ENCODE measurements at regions not wholly inside any gene's neighbourhood (a gene's known extent, or its start where the extent isn't known, plus 50 kb on each side); places are given as distances from the start of the nearest gene placed in this dataset.
"Not testable (repeated sequence)": the region's sequence is repeated elsewhere in the genome, so short reads cannot be mapped to it uniquely, and the experiment has no call there.

- no peak for DNase-seq (ENCODE audit: low read depth in 4 of 4, low spot score in 2 of 4)
Measured at GRCh38 chr4:12507868-12508481, 976.2 kb downstream of the RAB28 start.

DNA sequence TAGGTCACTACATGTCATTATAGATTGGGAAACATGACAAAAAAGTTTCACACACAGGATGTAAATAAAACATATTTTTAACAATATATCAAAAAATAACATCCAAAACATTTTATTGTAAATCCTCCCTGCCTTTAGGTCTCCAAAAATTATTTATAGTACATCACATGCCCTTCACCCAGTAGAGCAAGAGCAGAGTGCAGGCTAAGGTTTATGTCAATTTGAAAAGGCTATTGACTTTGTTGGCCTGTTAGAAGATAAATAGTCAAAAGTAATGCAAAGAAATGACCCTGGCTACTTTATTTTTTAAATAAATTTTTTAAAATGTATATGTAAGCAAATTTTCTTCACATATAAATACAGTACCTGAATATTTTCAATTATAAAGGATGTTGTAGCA, 983.7 kb downstream of the RAB28 start:
- no peak for DNase-seq (ENCODE audit: low read depth in 4 of 4, low spot score in 2 of 4)

GRCh38 chr4:12499693-12500092, 984.4 kb downstream of the RAB28 start:
- DNase-seq (ENCODE audit: low read depth in 4 of 4, low spot score in 2 of 4), result no peak

DNA sequence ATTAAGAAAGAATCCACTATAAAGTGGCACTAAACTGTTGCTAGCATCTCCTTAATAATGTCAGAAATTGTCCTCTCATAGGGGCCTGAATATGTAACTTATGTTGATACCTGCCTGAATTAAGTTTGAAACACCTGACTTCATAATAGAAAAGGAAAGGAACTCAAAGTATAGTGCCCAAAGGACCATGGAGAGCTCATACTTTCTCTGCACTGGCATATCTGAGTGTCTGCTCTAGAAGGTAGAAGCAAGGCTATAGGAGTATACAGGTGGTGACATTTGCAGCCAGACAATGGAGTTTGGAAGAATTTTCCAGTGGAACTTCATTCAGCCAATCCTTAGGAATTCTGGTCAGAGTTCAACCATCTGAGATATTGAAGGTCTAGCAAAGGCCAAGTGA, 988.9 kb downstream of the RAB28 start:
- DNase-seq (ENCODE audit: low read depth in 4 of 4, low spot score in 2 of 4), result no peak

DNA sequence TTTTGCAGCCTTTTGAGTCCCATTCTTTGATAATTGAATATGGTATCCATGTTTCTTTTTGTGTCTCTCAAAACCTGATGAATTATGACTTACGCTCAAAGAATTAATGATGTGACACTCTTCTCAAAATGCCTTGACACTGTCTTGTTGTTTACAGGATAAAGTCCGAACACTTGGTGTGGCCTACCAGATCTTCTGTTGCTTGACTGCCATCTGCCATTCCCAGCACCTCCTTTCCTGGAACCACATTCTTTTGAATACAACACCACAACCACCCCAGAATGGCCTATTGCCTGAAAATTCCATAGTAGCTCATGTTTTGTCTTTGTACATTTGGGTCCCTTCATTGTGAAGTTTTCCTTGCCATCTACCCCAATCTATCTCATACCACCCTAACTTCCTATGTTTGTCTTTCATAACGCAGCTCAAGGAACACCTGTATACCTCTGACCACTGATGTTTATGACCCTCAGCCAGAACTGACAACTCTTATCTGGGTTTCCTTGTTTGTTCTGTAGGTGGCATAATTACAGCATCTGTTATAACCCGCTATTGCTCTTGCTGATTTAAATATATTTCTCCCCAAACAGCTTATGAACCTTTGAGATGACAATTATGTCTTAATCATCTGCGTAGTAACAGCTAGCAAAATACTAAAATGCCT, 991.3 kb downstream of the RAB28 start:
- no peak for DNase-seq (ENCODE audit: low read depth in 4 of 4, low spot score in 2 of 4)

- DNase-seq (ENCODE audit: low read depth in 4 of 4, low spot score in 2 of 4), result no peak
Measured at GRCh38 chr4:12488672-12489071, 995.5 kb downstream of the RAB28 start.

DNA sequence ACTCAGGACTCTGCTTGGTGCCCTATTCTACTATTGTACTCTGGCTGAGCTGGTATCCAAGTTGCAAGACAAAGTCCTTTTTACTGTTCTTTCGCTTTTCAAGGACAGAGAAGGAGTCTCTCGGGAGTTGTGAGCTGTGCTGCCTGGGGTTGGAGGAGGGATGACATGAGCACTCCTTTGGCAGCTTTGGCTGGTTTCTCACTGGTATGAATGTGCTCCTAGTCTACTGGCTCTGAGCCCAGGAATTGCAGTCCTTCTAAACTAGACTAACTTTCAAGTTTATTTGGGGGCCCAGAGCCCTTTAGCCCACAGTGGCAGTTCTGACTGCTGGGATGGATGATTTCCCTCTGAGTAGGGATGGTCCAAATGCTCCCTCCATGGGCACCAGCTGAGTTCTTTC, 997.1 kb downstream of the RAB28 start:
- no peak for DNase-seq (ENCODE audit: low read depth in 4 of 4, low spot score in 2 of 4)

GRCh38 chr4:12472087-12472486, 1012.1 kb downstream of the RAB28 start:
- no peak for DNase-seq (ENCODE audit: low read depth in 4 of 4, low spot score in 2 of 4)

- DNase-seq (ENCODE audit: low read depth in 4 of 4, low spot score in 2 of 4), result no peak
Measured at GRCh38 chr4:12471193-12471592, 1012.9 kb downstream of the RAB28 start.

DNA sequence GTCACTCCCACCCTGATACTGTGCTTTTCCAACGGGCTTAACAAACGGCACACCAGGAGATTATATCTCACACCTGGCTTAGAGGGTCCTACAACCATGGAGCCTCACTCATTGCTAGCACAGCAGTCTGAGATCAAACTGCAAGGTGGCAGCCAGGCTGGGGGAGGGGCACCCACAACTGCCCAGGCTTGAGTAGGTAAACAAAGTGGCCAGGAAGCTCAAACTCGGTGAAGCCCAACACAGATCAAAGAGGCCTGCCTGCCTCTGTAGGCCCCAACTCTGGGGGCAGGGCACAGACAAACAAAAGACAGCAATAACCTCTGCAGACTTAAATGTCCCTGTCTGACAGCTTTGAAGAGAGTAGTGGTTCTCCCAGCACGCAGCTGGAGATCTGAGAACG, 1022.6 kb downstream of the RAB28 start:
- not testable (repeated sequence) for DNase-seq (ENCODE audit: low read depth in 4 of 4, low spot score in 2 of 4)

GRCh38 chr4:12459126-12459525, 1025.0 kb downstream of the RAB28 start:
- DNase-seq (ENCODE audit: low read depth in 4 of 4, low spot score in 2 of 4), result no peak

- no peak for DNase-seq (ENCODE audit: low read depth in 4 of 4, low spot score in 2 of 4)
Measured at GRCh38 chr4:12458621-12459020, 1025.5 kb downstream of the RAB28 start.

DNA sequence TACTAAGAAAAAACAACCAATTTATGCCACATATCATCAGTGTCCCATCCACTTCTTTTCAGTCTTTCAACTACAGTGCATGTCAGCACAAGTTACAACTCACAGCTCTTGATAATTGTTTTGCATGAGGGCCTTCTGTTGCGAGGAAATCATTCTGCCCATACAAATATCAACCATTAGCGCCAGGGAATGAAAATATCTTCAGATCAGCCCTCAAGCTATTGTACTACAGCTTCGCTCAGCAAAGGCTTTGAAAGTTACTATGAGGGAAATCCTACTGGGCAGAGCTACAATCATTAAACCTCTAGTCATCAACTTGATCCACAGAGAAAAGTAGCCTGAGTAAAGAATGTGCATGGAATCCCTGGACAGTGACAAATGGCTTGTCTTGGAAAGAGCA, 1023.6 kb upstream of the HS3ST1 start:
- DNase-seq (ENCODE audit: low read depth in 4 of 4, low spot score in 2 of 4), result no peak

GRCh38 chr4:12447451-12447850, 1018.8 kb upstream of the HS3ST1 start:
- DNase-seq (ENCODE audit: low read depth in 4 of 4, low spot score in 2 of 4), result peak in 3 of 4 donors; percentile 13 to 33 (median 21)

GRCh38 chr4:12446657-12447185, 1018.0 kb upstream of the HS3ST1 start:
- peak in 3 of 4 donors; percentile 8 to 41 (median 19) for DNase-seq (ENCODE audit: low read depth in 4 of 4, low spot score in 2 of 4)

- DNase-seq (ENCODE audit: low read depth in 4 of 4, low spot score in 2 of 4), result peak in 3 of 4 donors; percentile 8 to 23 (median 18)
Measured at GRCh38 chr4:12446256-12446655, 1017.6 kb upstream of the HS3ST1 start.

GRCh38 chr4:12445711-12446235, 1017.1 kb upstream of the HS3ST1 start:
- DNase-seq (ENCODE audit: low read depth in 4 of 4, low spot score in 2 of 4), result peak in 2 of 4 donors; percentile 4 to 6

DNA sequence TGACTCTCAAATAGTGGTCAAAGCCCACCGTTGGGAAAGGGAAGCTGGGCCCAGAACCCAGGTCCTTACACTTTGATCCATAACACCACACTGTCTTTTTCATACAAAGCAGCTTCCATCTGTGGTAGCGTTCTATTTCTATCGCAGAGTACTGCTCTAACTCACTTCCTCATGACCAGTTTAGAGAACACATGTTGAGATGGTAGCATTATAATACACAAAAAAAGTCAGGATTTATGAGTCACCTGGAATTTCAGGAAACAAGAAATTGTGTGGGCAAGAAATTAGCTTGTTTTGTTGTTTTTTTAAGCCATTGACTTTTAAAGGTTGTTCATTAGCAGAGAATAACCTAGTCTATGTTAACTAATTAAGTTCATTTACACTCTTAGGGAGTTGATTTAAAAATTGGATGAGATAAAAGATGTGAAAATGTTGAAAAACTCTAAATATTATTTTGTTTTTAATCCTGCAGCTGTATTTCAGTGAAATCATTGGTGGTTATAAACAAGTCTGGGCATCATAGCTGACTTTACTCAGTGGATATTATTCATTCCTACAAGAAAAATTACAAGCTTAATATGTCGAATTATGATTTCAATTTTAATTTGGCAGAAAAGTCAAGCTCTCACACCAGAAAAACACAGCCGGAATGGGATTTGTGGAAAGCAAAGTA, 1011.1 kb upstream of the HS3ST1 start:
- no peak for DNase-seq (ENCODE audit: low read depth in 4 of 4, low spot score in 2 of 4)

- not testable (repeated sequence) for DNase-seq (ENCODE audit: low read depth in 4 of 4, low spot score in 2 of 4)
Measured at GRCh38 chr4:12431259-12431658, 1002.6 kb upstream of the HS3ST1 start.

- no peak for DNase-seq (ENCODE audit: low read depth in 4 of 4, low spot score in 2 of 4)
Measured at GRCh38 chr4:12421364-12421763, 992.7 kb upstream of the HS3ST1 start.

- no peak for DNase-seq (ENCODE audit: low read depth in 4 of 4, low spot score in 2 of 4)
Measured at GRCh38 chr4:12416755-12417154, 988.1 kb upstream of the HS3ST1 start.

Measured in left renal cortex interstitium (tissue), 4 donors.